ENCODE measurements at regions not wholly inside any gene's neighbourhood (a gene's known extent, or its start where the extent isn't known, plus 50 kb on each side); places are given as distances from the start of the nearest gene placed in this dataset.
"Not testable (repeated sequence)": the region's sequence is repeated elsewhere in the genome, so short reads cannot be mapped to it uniquely, and the experiment has no call there.

- no peaks in the 10 kb centered on the region for H3K27me3 ChIP-seq
- no peak for ATAC-seq
- DNase-seq: no peak
- WGBS (ENCODE audit: insufficient coverage, low coverage, low lambda C conversion rate, missing lambda C conversion rate): 43% methylated on average over 1 of the region's 1 CpG
- H3K9me3 ChIP-seq: no peaks in the 10 kb centered on the region
- TF ChIP-seq POLR2A (IDR thresholded peaks at IDR 0.05): no peak
- no peak for TF ChIP-seq CTCF (IDR thresholded peaks at IDR 0.05)
- intact Hi-C loops (cut with DNase I): no loop called here
- no peaks in the 10 kb centered on the region for H3K36me3 ChIP-seq
- H3K4me3 ChIP-seq: no peak overlapping the region
- no peaks in the 10 kb centered on the region for H3K4me1 ChIP-seq
- no peak overlapping the region for H3K27ac ChIP-seq
Observed at GRCh38 chr4:52202931-52203330, 151.8 kb downstream of the SPATA18 start.

DNA sequence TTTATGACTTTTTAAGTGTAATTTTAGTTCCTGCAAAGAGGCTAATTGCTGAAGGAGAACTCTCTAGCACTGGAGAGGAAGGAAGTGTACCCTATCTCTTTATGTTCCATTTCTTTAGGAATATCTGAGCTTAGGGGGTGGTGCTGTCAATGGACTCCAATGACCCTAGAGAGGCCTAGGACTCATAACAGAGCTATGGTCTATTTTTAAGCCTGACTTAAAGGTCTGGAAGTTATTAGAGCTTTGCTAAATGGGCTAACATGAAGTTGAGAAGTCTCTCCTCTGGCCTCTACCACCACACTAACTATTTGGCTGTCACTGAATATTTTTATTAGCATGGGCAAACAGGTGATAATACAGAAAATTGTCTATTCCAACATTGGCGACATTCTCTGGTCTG, 152.2 kb downstream of the SPATA18 start:
- no peak for TF ChIP-seq CTCF (IDR thresholded peaks at IDR 0.05)
- no peak for TF ChIP-seq POLR2A (IDR thresholded peaks at IDR 0.05)
- 82% methylated on average over 1 of the region's 1 CpG for WGBS (ENCODE audit: insufficient coverage, low coverage, low lambda C conversion rate, missing lambda C conversion rate)
- intact Hi-C loops (cut with DNase I): no loop called here
- Histone ChIP-seq H3K27me3 (no peaks in the 10 kb centered on the region), H3K4me1 (no peaks in the 10 kb centered on the region), H3K36me3 (no peaks in the 10 kb centered on the region), H3K9me3 (no peaks in the 10 kb centered on the region), H3K27ac (no peak overlapping the region), H3K4me3 (no peak overlapping the region)
- DNase-seq: no peak
- ATAC-seq: no peak

DNA sequence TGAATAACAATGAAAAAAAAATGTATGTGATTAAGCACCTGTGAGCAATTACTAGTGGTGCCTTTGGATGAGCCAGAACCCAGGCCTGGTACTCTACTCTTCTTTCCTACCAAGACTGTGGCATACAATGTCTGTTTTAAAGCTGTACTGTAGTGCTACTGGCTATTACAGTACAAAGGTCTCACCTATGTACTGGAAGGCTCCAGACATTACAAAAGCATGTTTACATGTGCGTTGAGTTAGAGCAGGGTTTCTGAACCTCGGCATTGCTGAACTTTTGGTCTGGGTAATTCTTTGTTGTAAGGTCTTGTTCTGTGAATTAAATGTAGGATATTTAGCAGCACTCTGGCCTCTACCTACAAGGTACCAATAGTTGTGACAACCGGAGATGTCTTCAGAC, 153.8 kb downstream of the SPATA18 start:
- TF ChIP-seq CTCF (IDR thresholded peaks at IDR 0.05): no peak
- TF ChIP-seq POLR2A (IDR thresholded peaks at IDR 0.05): no peak
- DNase-seq (no peak), ATAC-seq (peak; percentile 52 to 87 (median 74))
- no peak overlapping the region for H3K27ac ChIP-seq
- no peak overlapping the region for H3K4me3 ChIP-seq
- H3K36me3 ChIP-seq: no peaks in the 10 kb centered on the region
- no peaks in the 10 kb centered on the region for H3K27me3 ChIP-seq
- intact Hi-C loops (cut with DNase I): no loop called here
- H3K9me3 ChIP-seq: no peaks in the 10 kb centered on the region
- 100% methylated on average over 1 of the region's 3 CpGs for WGBS (ENCODE audit: insufficient coverage, low coverage, low lambda C conversion rate, missing lambda C conversion rate)
- H3K4me1 ChIP-seq: no peaks in the 10 kb centered on the region

DNA sequence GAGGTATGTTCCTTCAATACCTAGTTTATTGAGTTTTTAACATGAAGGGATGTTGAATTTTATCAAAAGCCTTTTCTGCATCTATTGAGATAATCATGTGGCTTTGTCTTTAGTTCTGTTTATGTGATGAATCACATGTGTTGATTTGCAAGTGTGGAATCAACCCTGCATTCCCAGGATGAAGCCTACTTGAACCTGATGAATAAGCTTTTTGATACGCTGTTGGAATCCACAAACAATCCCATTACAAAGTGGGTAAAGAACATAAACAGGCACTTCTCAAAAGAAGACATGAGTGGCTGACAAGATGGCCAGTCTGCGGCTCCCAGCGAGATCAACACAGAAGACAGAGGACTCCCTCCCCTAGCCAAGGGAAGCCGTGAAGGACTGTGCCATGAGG, 156.0 kb downstream of the SPATA18 start:
- H3K4me3 ChIP-seq; intact Hi-C loops (cut with DNase I); DNase-seq; H3K9me3 ChIP-seq; H3K36me3 ChIP-seq; H3K27ac ChIP-seq; H3K4me1 ChIP-seq; H3K27me3 ChIP-seq; ATAC-seq: not testable (repeated sequence)
- WGBS (ENCODE audit: insufficient coverage, low coverage, low lambda C conversion rate, missing lambda C conversion rate): 74% methylated on average over 4 of the region's 4 CpGs

DNA sequence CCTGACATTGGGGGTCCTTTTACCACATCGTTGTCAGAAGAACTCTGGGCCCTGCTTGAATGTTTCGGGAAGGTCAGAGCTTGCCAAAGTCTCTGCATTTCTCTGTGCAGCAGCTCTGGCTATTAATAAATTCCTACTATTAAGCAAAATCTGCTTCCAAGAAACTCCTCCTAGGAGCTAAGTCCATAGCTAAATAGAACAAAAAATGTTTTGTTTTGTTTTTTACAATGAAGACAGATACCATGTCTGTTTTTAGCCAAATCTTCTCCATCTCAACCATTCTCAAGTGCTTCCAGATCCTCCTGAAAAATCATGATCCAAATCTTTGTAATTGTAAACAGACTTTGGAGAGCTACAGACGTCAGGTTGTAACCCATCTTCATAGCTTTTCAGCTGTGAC, 161.6 kb downstream of the SPATA18 start:
- no peak for ATAC-seq
- no peaks in the 10 kb centered on the region for H3K36me3 ChIP-seq
- no peaks in the 10 kb centered on the region for H3K4me1 ChIP-seq
- no peaks in the 10 kb centered on the region for H3K9me3 ChIP-seq
- H3K27ac ChIP-seq: no peak overlapping the region
- intact Hi-C loops (cut with DNase I): no loop called here
- H3K4me3 ChIP-seq: no peak overlapping the region
- TF ChIP-seq POLR2A (IDR thresholded peaks at IDR 0.05) (no peak), CTCF (IDR thresholded peaks at IDR 0.05) (no peak)
- 56% methylated on average over 2 of the region's 3 CpGs for WGBS (ENCODE audit: insufficient coverage, low coverage, low lambda C conversion rate, missing lambda C conversion rate)
- no peaks in the 10 kb centered on the region for H3K27me3 ChIP-seq
- DNase-seq: no peak

Measured in right lobe of liver (tissue), 6 donors.